NCI-H187 (cell line): ENCODE measurements at regions not wholly inside any gene's neighbourhood (a gene's known extent, or its start where the extent isn't known, plus 50 kb on each side); places are given as distances from the start of the nearest gene placed in this dataset.

Experiments
- DNase-seq, 2 experiments: peaks; one replicate each; lab custom pipeline; 2025; lab: John Stamatoyannopoulos, UW

DNA sequence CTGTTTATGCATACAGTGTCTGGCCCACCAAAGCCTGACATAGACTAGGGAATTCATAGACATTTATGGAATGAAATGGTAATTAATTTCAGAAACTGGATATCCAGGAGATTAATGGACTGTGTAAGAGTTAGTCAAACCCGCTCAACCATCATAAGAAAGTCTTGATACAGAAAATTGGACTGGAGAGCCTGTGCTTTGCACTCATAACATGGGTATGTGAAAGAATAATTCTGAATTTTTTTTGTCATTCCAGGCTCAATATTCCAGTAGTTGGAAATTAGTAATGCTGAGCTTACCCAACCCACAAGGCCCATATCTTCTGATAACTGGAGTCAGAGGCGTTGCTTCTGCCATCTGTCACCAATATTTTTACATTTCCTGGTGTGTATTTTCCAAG is 799.7 kb upstream of the IGFBP3 start:
- DNase-seq = no peak

- DNase-seq = no peak
Measured at GRCh38 chr7:46719616-46720015, 798.5 kb upstream of the IGFBP3 start.

- DNase-seq = no peak
Measured at GRCh38 chr7:46716926-46717325, 795.9 kb upstream of the IGFBP3 start.

DNA sequence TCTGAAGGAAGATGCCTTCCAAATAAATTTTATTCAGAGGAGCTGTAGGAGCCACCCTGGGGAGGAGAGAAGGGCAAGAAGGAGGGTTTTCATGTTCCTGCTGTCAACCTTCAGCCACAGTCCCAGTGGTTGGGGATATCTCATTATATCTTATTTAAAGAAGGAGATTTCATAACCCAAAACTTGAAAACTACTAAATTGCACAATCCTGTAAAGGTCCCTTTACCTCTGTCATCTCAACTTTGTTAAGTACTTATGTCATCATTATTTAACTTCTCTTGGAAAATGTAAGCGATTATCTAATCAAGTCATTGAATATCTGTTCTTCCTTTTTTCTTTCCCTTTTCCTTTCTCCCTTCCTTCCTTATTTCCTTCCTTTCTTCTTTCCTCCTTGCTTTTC is 794.5 kb upstream of the IGFBP3 start:
- DNase-seq = no peak

DNA sequence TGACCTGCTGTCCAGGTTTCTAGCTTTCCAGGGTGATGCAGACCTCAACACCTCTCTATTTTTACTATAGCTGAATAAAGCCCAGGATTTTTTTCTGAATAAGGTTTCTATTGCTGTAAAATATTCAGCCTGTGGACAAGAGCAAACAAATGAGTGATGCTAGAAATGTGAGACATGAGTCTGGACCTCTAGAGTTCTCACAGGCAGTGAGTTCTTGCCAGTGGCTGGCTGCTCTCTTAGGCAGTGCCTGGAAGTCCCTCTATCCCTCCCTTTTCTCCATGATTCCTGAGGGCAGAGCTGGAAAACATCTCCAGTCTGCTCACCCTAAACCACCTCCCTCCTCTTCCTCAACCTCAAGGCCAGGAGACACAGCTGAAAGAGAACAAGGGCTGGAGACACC is 793.8 kb upstream of the IGFBP3 start:
- no peak for DNase-seq

- no peak for DNase-seq
Measured at GRCh38 chr7:46713868-46714596, 793.0 kb upstream of the IGFBP3 start.

GRCh38 chr7:46710927-46711326 is 789.9 kb upstream of the IGFBP3 start:
- no peak for DNase-seq

DNA sequence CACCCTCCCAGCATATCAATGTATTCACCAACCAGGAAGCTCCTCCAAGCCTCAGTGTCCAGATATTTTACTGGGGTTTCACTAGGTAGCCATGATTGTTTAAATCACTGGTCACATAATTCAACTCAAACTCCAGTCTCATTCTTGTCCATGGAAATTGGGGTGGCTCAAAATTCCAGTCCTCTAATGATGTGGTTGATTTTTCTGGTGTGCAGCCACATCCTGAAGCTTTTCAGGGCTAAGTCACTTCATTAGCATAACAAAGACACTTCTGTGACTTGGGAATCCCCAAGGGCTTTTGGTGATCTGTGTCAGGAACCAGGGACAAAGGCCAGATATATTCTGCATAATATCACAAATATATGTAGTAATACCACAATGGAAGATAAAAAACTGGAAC is 786.9 kb upstream of the IGFBP3 start:
- no peak for DNase-seq

DNA sequence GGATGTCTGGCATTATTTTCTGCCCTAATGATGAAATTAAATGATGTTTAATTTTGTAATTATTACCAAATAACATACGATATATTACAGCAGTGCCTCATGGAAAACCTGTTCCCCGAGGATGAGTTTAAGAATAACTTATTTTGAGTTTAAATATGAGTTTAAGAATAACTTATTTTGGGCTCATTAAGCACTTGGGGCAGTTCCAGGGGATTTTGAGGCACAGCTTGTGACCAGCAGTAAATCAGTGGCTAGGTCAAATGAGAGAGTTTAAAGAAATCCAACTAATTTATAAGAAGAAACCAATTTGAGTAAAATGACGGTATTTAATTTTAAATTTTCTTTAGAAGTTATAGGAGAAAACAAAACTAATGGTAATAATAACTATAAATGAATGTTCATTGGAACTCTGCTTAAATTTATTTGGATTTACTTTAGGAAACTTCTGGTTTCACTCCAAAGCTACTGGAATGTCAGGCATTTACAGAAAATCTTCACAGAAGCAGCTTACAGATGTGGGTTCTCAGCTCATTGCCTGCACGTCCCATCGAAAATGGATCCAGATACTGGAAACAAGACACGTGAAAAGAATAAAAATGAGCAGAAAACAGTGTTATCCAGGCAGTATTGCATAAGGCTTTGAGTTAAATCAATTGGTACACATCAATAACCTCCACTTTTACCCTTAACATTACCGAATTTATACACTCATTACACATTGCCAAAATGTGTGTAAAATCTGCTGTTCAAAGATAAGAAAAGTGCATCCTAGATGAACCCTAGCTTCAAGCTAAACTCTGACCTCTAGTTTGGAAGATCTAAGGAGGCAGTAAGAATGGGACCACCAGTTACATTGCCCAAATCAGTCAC is 784.5 kb upstream of the IGFBP3 start:
- no peak for DNase-seq

DNA sequence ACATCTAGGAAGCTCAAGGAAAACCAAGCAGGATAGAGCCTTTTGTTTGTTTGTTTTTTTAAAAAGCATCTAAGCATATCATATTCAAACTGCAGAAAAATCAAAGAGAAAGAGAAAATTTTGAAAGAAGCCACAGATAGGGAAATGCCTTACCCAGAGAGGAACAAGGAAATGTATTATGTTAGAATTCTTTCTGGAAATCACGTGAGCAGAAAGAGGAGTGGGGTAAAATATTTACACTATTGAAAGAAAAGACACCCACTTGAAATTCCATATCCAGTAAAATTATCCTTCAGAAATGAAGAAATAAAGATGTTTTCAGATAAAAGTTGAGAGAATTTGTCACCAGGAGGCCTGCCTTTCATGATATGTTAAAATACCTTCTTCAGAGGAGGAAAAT is 775.7 kb upstream of the IGFBP3 start:
- no peak for DNase-seq

DNA sequence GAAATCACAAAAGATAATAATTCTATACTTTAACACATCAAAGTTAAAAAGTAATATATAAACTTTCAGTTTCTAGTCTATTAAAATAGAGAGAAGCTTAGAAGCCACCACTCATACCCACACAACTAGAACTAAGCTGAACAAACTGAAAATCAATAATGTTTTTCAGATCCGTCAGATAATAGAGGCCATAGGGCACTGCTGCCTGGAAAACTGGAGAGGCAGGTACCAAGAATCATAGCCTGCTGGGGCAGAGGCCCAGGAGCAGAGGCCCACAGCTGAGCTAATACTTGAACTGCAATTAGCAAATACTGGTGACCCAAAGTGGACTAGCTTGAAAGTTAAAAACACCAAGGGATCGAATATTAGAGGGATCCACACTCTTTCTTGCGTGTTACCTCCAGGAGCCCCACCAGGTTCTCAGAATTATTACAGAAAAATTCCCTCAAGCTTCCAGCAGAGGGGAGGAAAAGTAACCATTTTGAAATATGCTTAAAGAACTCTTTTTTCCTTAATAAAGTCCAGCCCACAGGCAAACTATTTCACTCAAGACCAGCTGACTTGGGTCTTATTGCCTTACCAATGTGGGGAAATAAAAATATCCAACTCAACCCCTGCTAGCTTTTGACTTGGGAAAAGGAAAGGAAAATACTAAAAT is 774.1 kb upstream of the IGFBP3 start:
- DNase-seq = no peak

DNA sequence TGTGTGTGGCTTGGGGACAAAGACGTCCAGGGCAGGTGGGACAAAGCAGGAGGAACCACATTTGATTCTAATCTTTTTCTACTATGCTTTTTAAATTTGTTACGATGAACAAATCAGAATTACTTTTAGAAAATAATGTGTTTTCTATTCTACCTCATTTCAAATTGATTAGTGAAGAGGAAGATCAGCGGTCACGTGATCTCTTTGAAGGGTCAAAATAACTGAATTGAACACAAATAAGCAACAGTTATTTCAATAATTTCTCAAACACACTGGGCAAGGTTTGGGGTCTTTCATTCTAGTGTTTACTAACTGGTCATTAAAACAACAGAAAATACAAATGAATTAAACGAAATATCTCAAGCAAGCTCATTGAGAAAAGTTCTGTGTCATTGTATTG is 773.0 kb upstream of the IGFBP3 start:
- no peak for DNase-seq

- no peak for DNase-seq
Measured at GRCh38 chr7:46687203-46687602, 766.1 kb upstream of the IGFBP3 start.

DNA sequence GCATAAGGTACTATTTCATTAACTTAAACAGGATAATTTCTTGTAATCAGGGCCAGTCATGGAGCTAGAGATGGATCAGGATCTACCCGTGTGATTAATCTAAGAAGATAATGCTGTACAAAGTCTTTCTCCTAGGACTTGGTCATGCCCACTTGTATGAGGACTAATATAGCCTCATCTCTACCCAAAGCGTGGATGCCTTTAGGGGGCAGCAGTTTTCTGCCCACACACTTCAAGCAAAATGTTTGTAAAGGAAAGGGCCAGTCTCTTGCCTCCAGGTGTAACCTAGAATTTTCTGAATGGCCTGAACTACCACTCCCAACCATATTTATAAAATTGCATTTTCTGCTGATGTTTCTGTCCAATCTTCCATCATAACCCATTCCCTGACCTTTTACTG is 764.0 kb upstream of the IGFBP3 start:
- no peak for DNase-seq

DNA sequence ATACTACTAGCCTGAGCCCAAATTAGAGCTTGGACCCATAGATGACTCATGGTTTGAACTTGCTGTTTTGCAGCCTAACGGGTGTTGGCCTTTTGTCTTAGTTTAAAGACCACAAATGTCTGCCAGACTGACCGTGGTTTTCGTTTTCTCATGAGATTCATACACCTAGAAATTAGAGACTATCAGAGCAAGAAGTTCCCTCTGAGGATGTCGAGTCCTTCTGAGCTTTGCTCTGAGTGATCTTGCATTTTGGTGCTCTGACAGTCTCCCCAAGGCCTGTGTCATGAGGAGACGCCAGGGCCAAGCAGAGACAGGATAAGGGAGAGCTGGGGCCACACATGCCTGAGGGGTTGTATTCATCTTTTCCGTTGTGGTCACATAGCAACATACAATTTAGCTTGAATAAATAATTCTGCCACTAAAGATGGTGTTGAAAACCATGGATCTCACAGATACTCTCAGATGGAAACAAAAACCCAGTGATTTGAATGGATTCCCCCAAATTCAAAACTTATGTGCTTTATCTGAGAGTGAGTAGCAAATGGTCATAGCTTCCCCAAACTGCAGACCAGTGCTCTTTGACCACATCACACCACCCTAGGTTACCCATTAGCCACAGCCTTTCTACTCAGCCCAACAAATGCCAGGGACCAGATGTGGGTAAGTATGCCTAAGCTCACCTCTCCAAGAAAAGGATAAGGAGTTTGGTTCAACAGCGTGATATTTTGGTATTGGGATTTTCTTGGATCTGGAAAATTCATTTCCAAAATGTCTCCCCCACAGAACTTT is 762.0 kb upstream of the IGFBP3 start:
- no peak for DNase-seq

DNA sequence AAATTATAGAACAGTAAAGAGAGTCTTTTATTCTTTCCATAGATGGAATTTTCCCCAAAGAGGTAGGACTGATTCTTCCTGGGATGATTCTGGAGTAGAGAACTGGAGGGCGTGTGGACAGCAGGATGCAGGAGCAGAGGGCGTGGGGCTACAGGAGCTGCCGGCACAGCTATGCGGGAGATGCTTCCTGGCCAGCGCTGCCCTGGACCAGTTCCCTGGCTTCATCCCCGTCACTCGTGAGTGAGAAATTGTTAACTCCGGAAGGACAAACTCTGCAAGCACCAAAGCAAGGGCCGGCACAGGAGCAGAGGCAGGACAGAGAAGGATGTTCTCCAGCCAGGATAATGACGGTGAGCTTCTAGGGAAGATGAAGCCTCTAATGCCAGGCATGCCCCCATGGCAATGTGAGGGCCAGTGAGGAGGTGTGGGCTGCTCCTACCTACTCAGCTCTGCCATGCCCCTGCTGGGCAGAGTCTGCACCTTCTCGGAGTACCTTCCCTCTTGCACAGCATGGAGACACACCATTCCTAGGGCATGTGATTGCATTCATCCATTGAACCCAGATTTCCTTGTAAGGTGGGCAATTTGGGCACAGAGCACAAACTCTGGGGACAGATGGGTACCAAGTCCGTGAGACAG is 760.9 kb upstream of the IGFBP3 start:
- DNase-seq = no peak

GRCh38 chr7:46680147-46680546 is 759.1 kb upstream of the IGFBP3 start:
- no peak for DNase-seq

DNA sequence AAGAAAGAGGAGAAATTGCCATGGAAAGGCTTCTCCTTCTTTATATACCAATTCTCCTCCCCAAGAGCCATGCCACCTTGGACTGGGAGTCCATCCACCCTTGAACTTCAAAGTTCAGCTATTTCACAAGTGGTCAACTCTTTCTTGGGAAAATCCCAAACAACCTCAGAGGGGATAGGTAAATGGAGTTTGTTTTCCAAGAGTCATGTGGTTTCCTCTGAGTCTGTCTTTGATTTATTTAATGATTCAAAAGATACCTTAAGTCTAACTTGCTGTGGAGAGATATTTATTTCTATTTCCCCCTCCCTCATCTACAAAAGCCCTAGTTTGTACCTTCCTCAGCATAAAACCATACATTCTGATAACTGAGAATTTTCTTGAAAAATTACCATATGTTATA is 758.6 kb upstream of the IGFBP3 start:
- DNase-seq = no peak

DNA sequence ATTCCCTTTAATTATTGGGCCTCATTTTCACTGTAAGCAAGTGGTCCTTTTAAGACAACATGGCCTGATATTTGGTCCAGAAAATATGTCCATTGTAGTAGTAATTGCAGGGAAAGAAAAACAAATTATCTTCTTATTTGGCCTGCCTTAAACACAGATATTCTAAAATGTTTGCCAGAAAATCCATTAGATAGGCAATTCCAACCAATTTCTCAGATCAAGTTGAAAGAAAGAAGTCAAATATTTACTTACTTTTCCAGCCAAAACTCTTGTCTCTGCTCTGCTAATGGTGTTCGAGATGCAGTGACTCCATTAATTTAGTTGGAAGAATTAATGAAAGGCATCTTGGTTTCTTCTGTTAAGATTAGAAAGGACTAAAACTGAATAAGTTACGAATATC is 757.3 kb upstream of the IGFBP3 start:
- DNase-seq = no peak

DNA sequence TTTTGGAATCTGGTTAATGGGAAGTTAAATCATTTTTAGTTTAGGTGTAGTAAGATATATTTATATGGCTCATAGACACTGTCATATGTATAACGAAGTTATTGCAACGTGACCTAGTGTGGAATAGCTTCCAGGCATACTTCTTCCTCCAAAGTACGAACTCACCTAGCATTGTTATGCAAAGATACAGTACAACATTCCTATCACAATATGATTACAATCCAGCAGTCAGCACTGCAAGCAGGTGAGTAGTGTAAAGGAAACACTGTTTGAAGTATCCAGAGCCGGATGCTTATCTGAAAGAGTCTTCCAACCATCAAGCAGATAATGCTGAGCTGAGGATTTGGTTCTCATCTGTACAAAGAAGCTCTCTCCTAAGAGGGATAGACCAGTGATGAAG is 754.4 kb upstream of the IGFBP3 start:
- DNase-seq = no peak

DNA sequence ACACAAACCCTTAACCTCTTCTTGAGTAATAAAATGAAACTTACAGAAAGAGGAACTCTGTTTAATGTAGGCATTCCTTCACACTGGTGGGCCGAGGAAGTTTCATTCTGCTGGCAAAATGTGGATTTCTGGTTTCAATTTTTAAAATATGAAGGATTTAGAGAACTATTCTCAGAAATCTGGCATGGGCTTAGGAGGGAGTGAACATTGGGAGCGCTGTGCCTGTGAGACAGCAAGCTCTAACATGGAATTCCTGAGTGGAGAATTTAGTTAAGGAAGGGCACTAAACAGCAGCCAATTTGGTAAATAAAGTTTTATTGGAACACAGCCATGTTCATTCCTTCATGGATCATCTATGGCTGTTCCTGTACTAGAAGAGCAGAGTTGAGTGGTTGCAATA is 751.8 kb upstream of the IGFBP3 start:
- no peak for DNase-seq
